IPS-NIHi7 (cell line): ENCODE measurements at regions not wholly inside any gene's neighbourhood (a gene's known extent, or its start where the extent isn't known, plus 50 kb on each side); places are given as distances from the start of the nearest gene placed in this dataset.
"Not testable (repeated sequence)": the region's sequence is repeated elsewhere in the genome, so short reads cannot be mapped to it uniquely, and the experiment has no call there.

ENCODE experiments used
- DNase-seq: peaks from one replicate; pipeline ENCODE4 v3.0.0; 2012; ENCODE audit warnings: mixed read lengths; ENCODE audit errors: extremely low spot score

DNA sequence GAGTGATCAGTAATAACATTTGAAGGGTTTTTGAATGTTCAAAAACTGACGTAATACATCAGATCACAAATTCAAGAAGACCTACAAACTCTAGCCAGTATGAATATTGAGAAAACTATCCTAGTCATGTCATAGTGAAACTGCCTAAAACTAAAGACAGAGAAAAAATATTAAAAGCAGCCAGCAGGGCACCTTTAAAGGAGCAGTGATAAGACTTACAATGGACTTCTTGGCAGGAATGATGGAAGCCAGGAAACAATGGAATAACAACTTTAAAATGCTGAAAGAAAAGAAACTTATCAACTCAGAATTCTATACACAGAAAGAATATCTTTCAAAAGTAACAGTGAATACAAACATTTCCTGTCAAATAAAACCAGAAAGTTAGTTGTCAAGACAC, 78.3 kb upstream of the CTBP2 start:
- no peak for DNase-seq

DNA sequence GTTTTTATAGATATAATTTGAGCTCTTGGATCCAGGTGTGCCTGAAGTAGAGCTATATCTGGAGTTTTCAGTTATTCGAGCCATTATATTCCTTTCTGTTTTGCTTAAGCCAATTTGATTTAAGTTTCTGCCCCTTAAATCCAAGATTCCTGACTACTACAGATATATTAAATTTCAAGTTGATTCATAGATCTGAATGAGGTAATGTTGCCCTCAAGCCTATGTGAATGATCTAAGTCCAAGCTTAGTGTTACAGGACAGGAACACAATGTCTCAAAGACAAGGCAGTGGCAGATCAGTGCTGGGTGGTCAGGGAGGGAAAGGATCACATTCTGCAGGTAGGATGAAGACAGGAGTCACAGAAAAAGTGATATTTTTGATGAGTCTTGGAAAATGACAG, 75.7 kb upstream of the CTBP2 start:
- no peak for DNase-seq

DNA sequence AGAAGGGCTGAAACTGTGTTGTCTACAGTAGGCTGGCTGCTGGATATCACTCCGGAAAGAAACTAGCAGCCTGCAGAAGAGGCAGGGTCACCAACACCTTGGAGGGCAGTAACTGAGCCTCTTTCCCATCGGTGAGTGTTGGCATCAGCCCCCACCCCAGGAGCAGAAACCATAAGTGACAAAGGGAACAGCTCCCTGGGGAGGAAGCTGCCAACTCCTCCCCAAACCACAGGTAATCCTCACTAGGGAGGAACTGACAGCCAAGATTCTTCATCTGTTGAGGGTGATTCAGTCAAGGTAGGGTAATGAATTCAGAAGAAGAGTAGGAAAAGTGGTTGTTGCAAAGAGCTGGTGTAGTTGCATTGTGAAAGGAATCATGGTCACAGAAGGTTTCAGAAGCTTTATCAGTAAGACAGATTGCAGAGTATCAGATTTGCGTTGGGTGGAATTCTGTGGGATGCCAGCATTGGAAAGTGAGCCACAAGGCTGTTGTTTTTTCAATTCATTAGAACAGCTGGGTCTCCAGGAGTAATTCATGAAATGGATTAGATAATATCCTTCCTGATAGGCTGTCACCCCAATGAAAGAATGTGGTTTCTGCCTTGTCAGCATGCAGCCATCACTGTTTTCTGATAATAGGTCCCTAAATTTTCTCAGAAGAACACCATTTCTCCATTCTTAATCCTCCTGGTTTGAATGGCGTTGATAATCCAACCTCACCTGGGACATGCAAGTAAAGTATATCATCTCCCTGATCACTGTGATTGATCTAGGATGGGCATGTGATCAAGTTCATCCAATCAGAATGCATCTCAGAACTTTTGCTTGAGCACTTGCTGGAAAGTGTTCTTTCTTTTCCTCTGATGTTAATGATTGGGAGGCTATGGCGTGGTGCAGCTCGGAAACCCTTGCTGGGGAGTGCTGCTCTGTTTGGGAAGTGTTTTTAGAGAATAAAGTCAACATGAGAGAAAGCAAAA, 75.0 kb upstream of the CTBP2 start:
- DNase-seq, result no peak

DNA sequence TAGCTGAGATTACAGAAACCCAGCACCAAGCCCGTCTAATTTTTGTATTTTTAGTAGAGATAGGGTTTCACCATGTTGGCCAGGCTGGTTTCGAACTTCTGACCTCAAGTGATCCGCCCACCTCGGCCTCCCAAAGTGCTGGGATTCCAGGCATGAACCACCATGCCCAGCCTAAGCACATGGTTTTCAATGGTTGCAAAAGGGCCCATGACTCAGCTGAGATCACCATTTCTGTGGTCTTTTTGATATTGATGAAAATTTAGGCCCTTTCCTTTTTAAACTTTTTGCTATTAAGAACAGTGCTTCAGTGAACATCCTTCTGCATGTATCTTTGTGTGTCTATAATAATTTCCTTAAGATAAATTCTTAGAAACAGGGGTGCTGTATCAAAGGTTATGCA, 74.2 kb upstream of the CTBP2 start:
- DNase-seq, result not testable (repeated sequence)

DNA sequence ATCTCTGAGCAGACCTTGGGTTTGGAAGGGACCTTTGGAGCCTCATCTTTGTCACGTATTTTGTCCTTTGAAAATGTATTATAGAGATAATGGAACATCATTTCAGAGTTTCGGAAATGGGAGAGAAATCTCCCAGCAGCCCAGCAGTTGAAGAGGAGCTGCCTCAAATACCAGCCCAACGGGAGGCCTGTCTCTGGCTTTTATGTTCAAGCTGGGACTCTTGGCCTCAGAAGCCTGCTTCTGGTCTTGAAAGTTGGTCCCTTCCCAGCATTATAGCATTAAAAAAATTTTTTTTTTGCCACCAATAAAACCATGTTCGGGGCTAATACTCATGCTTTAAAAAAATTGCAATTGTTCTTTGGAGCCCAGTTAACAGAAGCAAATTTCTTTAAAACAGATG, 73.4 kb upstream of the CTBP2 start:
- DNase-seq, result no peak

DNA sequence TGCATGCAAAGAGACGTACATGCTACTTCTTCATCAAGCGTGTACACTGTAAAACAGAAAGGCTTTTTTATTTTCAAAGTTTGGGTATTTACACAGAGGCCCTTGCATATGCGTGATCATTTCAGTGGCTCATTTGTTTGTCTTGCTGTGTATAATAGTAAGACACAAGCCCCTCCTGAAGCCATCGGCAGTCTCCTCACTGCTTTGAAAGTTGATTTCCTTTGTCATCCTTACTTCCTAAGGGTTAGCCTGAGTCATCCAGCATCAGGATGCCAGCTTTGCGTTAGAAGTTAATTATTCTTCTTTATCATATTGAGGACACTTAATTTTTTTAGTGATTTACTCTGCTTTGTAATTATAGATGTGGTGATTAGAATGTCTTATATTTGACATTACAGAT, 72.5 kb upstream of the CTBP2 start:
- DNase-seq, result no peak

DNA sequence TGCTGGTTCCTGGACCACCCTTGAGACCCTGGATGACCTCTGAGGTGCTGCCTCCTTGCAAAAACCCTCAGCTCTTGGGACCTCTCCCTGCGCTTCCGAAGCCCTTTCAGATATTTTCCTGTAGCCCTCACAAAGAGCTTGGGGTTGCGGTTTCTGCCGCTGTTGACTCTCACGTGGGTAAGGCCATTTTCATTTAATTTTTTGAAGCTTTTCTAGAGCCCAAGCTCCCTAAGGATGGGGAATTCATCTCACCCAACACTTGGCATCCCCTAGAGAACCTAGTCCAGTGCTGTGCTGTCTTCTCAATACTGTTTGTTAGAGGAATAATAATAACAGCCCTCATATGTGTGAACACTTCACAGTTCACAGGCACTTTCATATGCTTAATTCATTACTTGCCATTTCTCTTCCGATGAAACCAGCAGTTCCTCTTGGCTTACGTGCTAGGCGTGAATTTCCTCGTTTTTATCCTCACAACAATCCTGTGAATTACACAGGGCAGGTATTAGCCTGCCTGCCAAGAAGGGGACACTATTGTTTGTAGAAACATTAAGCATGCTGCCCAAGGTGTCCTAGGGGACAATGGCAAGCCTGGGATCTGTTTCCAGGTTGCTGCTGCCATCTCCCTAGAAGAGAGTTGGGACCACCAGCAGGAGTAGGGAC, 71.6 kb upstream of the CTBP2 start:
- no peak for DNase-seq

DNA sequence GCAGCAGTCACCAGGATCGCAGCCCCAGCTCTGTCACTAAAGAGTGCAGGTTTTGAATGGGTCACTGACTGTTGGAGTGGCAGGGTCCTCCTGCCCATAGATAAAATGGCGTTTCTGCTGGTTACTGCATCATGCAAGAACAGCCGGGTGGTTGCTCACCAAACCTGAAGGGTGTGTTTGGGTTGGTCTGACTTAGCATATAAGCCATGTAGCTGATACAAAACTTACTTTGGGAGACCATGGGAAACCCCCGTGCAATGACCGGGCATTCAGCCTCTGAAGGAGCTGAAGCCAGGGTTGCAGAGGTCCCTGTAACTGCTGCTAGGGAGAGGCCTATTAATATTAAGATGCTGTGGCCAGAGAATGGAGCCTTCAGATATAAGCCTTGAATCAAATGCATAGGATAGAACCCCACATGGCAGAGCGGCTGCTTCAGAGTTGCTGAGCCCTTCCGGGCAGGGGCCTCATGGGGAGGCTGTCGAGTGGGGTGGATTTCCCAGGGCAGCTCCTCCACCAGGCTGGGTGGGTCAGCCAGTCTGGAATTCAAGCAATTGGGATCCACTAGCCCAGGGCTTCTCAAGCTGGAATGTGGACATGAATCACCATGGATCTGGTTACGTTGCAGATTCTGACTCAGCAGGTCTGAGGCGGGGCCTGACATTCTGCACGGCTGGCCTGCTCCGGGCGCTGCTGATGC, 70.9 kb upstream of the CTBP2 start:
- peak; percentile 77 for DNase-seq

DNA sequence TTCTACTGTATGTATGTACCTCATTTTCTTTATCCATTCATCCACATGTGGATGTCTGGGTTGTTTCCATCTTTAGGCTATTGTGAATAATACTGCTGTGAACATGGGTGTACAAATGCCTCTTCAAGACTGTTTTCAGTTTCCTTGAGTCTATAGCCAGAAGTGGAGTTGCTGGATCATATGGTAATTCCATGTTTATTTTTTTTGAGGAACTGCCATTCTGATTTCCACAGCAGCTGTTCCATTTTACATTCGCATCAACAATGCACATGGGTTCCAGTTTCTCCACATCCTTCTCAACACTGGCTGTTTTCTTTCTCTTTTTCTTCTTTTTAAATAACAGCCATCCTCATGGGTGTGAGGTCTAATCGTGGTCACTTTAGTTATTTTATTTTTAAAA, 69.9 kb upstream of the CTBP2 start:
- no peak for DNase-seq

DNA sequence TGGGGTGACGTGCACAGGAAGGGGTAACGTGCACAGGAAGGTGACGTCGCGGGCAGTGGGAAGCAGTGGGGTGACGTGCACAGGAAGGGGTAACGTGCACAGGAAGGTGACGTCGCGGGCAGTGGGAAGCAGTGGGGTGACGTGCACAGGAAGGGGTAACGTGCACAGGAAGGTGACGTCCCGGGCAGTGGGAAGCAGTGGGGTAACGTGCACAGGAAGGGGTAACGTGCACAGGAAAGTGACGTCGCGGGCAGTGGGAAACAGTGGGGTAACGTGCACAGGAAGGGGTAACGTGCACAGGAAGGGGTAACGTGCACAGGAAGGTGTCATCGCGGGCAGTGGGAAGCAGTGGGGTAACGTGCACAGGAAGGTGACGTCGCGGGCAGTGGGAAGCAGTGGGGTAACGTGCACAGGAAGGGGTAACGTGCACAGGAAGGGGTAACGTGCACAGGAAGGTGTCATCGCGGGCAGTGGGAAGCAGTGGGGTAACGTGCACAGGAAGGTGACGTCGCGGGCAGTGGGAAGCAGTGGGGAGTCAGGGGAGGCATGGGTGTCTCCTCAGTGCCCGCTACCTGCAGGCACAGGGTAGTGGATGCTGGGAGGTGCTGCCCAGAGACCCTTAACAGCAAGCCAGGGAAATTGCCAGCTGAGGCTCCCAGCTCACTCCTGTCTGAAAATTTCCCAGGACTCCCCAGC, 68.0 kb upstream of the CTBP2 start:
- DNase-seq, result not testable (repeated sequence)

DNA sequence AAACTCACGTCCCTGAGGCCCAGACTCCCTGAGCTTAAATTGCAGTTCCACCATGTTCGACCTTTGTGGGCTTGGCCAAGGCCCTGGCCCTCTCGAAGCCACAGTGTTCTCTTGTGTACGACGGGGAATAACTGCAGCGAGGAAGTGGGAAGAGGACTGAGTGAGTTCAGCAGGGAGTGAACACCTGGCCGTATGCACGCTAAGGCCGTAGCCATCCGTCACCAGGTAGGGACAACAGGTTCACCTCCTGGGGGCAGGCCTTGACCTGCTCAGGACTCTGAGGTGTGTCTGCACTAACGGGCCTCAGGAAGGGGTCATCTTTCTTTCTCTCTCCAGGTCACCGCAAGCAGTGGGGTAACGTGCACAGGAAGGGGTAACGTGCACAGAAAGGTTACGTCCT, 67.2 kb upstream of the CTBP2 start:
- no peak for DNase-seq

DNA sequence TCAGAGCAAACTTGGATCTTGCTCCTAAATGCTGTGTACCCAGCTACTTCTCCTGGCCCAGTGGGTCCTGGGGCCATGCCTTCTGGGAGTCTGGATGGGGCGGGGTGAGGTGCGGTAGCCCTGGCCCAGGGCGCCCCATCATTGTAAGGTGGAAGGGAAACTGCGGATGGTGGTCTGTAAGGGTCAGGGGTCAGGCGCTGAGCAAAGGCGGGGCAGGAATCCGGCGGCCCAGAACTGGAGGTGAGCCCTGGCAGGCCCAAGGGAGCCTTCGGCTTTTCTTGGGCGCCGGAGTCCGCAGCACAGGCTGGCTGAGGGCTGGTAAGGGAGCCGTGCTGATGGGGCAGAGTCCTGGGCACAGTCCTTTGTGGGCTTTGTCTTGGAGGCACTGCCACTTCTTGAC, 66.5 kb upstream of the CTBP2 start:
- DNase-seq, result no peak

DNA sequence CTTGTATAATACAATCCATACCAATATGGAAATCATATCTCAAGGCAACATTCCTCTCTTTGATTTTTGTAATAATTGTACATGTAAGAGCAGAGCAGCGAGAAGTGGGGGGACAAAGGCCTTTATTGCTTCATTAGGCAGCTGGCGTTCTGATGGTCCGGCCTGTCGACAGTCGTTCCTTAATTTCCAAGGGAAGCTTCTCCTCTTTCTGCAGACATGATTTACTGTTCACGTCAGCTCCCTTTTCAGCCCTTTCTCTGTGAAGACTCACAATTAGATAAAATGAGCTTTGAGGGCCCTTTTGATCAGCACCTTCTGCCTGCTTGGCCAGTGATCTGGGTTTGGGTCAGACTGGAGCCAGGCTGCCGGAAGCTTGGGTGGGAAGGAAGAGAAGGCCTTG, 65.6 kb upstream of the CTBP2 start:
- no peak for DNase-seq

DNA sequence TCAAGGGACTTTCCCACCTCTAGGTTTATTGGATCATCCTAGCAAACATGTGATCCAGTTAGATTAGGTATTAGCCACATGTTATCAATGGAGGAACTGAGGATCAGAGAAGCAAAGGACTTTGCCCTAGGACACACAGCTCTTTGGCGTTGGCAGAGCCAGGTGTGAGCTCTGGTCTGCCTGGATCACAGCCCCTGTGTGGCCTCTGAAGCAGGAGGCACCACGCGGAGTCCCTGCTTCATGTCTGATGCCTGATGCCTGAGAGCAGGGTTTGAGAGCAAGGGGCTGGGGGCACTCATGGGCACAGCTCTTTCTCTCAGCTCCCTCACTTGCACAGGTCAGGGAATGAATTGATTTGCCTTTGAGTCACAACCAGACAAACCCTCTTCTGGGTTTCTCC, 64.7 kb upstream of the CTBP2 start:
- no peak for DNase-seq

DNA sequence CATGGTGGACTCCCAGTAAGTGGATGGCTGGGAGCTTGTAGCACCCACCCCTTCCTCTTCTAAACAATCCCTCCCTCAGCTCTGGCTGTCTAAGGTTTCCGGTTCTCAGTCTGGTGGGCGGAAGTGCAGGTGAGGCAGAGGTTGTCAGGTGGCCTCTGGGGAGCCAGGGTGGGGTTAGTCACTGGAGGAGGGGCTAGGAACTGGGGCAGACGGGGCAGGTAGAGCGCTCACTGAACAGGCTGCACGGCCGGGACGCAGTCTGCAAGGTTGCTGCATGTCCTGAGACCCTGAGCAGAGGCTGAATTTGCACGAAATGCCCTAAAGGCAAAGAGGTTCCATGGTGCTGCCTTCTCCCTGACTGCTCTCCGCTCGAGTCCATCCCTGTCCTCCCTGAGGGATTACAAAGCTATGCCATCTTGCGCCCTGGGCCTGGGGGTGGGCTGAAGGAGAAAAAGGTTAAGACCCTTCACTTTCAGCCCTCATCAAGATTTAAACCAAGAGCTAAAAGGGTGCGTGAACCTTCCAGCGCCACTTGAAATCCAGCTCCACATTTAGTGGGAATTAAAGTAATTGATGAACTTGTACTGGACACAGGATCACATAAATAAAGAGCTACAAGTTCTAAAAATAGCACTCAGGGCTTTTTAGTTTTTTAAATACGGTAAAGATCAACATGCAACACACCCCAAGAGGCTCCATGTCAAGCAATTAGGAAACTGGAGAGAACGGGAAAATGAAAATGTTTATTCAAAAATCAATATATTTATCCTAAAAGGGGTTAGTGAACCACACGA, 62.3 kb upstream of the CTBP2 start:
- DNase-seq, result no peak

DNA sequence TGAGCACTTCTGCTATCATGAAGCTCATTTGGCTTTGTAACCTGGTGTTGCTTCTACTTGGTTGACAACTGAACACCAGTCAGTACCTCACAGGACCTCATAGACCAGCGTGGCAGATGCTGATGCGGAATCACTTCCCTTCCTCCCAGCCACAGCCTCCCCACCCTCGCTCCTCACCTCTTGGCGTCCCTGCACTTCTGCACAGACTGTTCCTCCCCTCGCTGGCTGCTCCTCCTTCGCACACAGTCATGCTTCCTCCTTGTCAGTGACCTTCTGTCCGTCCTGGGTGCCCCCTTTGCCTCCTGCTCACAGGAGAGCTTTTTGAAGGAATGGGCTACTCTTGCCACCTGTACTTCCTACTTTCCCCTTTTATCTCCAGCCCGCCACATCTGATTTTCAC, 61.4 kb upstream of the CTBP2 start:
- no peak for DNase-seq

DNA sequence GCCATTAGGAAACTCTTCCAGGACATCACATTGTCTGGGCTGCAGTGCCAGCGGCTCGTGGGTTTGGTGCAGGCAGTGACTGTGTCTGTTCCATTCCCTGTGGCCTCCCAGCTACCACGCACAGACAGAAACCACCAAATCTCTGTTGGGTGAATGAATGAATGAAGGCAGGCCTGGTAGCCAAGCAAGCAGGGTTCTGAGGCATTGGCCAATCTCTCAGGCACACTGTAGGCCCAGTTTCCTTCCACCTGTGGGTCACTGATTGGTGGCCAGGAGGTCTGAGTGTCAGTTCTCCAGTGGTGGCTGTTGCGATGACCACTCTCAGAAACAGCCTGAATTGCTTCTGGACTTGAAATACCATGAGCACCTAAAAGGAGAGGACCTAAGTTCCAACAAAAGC, 59.4 kb upstream of the CTBP2 start:
- DNase-seq, result no peak

DNA sequence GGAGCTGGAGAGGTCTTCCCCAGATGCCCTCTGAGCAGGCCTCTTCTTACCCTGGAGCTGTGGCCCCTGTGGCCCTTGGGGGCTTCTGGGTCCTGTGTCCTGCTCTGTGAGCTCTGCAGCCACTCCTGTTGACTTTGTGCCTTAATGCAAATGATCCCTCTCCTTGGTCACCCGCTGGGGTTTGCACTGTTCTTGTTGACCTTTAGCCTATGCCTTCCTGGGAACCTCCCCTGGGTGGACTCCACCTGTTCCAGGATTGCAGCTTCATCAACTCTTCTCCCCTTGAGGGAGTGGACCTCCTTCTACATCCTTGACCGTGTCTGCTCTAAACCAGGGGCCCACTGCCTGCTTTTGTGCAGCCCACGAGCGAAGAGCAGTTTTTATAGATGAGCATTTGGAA, 58.6 kb upstream of the CTBP2 start:
- DNase-seq, result no peak

DNA sequence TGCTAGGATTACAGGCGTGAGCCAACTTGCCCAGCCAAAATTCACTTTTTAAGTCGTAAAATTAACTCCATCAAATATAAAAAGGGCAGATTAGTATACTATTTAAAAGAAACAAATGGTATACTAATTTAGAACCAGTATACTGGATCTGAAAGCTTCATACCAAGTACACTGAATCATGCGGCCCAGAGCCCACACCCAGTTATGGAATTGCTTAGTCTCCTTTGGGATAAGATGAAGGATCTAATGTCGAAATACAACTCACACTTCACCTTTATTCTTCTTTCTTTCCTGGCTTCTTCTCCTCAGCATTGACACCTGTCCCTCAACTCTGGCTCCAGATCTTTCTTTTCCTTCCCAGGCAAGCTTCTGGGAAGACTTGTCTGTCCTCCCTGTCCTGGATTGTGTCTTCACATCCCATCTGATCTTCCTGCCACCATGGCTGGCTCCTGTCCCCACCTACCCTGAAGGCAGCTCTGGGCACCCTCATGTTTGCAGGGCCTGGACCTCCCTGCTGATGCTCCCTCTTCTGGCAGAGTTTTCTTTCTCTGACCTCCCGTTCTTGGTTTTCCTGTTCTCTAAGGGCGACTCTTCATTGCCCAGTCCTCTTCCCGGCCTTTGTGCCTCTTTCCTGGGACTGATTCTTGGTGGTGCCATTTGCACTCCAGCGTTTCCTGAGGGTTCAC, 57.8 kb upstream of the CTBP2 start:
- DNase-seq, result peak; percentile 70

DNA sequence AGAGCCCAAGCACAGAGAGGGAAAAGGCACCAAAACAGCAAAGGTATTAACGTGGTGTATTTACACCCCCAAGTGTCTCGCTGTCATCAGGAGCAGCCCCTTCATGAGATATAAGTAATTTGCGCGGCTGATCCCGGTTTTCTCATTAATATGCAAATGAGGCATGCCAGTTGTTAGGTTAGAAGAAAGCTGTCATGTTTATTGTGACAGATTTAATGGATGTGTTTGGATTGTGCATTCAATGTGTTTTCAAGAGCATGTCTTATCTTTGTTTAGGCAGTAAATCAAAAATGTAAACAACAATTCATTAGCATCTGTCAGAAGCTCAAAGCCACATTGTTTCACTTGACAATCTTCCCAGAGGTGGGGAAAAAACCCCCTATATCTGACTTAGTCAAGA, 56.5 kb upstream of the CTBP2 start:
- no peak for DNase-seq

DNA sequence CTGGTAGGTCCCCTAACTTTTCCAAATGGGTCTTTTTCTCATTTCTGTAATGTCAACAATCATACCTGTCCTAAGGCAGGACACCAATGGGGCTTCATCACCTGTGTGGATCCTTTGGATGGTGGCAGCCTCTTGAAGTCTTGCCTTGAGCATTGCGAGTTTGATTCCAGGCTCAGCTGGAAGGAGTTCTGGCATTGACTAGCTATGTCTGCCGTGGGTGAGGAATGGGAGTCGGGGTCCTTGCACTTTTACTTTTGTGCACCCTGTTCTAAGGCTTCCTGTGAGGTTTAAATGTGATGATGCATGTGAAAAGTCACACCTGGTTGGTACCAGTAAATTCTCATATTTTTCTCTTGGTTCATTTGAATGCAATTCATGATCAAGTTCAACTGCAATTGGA, 55.9 kb upstream of the CTBP2 start:
- no peak for DNase-seq
